Endothelial cell of umbilical vein (primary cell): ENCODE measurements at regions not wholly inside any gene's neighbourhood (a gene's known extent, or its start where the extent isn't known, plus 50 kb on each side); places are given as distances from the start of the nearest gene placed in this dataset.

Source experiments
- BruUV-seq: library from RNA; stranded (reverse); fragments of 400-500 nt; replicated peaks from 2 replicates; lab custom pipeline; 2021; lab: Mats Ljungman, UMichigan
- CTCF ChIA-PET: fragments of 300-600, 350-600 bp; sonication (Branson Sonifier 250); formaldehyde crosslinking; loops from one replicate; lab custom pipeline; 2021; ENCODE audit warnings: antibody characterized with exemption, inconsistent platforms; lab: Charles Lee
- POLR2A ChIA-PET: fragments of 300-600, 350-600 bp; sonication (Branson Sonifier 250); formaldehyde crosslinking; loops from one replicate; lab custom pipeline; 2021; ENCODE audit warnings: antibody characterized with exemption, inconsistent platforms; lab: Charles Lee
- DNase-seq: peaks from one replicate; pipeline ENCODE4 v3.0.0-alpha.2; 2011; ENCODE audit warnings: low read depth, low spot score
- FAIRE-seq: peaks from 2 replicates; lab custom pipeline; 2011; peaks lifted over from hg19 to GRCh38; lab: Jason Lieb, UNC
- H2AFZ ChIP-seq: 2 replicates; pipeline ENCODE4 v1.6.0; 2012; ENCODE audit warnings: low read depth, low read length, control low read depth, inconsistent platforms
- H3K27ac ChIP-seq: 2 replicates; pipeline ENCODE4 v1.5.1; 2011; ENCODE audit warnings: low read depth, mild to moderate bottlenecking, control low read depth, low read length, moderate library complexity; ENCODE audit not compliant: insufficient read depth
- H3K27me3 ChIP-seq, 2 experiments: 2 replicates each; pipeline versions ENCODE4 v1.6.0 to v1.6.1; 2011; ENCODE audit warnings: low read length in 2 of 2, mixed read lengths in 1 of 2; ENCODE audit not compliant: control insufficient read depth in 2 of 2, insufficient read depth in 2 of 2
- H3K36me3 ChIP-seq, 2 experiments: 2 replicates in 1 of 2; 3 replicates in 1 of 2; pipeline ENCODE4 v1.5.1; 2011; ENCODE audit warnings: low read length in 2 of 2, mild to moderate bottlenecking in 1 of 2, moderate library complexity in 1 of 2; ENCODE audit not compliant: control insufficient read depth in 2 of 2, insufficient read depth in 2 of 2; ENCODE audit errors: extremely low read depth in 1 of 2
- H3K4me1 ChIP-seq: 3 replicates; pipeline ENCODE4 v1.5.1; 2011; ENCODE audit warnings: mild to moderate bottlenecking, low read length; ENCODE audit not compliant: control insufficient read depth, insufficient read depth; ENCODE audit errors: extremely low read depth
- H3K4me2 ChIP-seq: 2 replicates; pipeline ENCODE4 v1.6.1; 2011; ENCODE audit warnings: low read length, control low read depth, mixed read lengths; ENCODE audit not compliant: insufficient read depth
- H3K4me3 ChIP-seq, 3 experiments: fragments of 200-600 bp in 1 of 3; sonication (generic), shearing (Covaris generic) in 1 of 3; replicated peaks in 1 of 3; 2 replicates each; pipeline ENCODE4 v1.5.1; 2011 to 2016; ENCODE audit warnings: control low read depth in 3 of 3, low read length in 3 of 3, mild to moderate bottlenecking in 2 of 3, inconsistent platforms in 1 of 3, low read depth in 1 of 3, moderate library complexity in 1 of 3; ENCODE audit not compliant: insufficient read depth in 1 of 3
- H3K79me2 ChIP-seq: 2 replicates; pipeline ENCODE4 v1.6.0; 2012; ENCODE audit warnings: low read length, inconsistent platforms; ENCODE audit not compliant: control insufficient read depth, insufficient read depth
- H3K9ac ChIP-seq: replicated peaks from 2 replicates; pipeline ENCODE3; 2011; ENCODE audit warnings: low read length, control low read depth; ENCODE audit not compliant: insufficient read depth; ENCODE audit errors: extremely low read depth
- H3K9me1 ChIP-seq: replicated peaks from 3 replicates; pipeline ENCODE4 v1.6.0; 2011; ENCODE audit warnings: mild to moderate bottlenecking, low read length; ENCODE audit not compliant: control insufficient read depth, insufficient read depth; ENCODE audit errors: extremely low read depth
- H3K9me3 ChIP-seq: replicated peaks from 2 replicates; pipeline ENCODE4 v1.5.1; 2012; ENCODE audit warnings: low read length, inconsistent platforms; ENCODE audit not compliant: control insufficient read depth, insufficient read depth
- H4K20me1 ChIP-seq: replicated peaks from 2 replicates; pipeline ENCODE3; 2011; ENCODE audit warnings: mild to moderate bottlenecking, low read length; ENCODE audit not compliant: control insufficient read depth, insufficient read depth; ENCODE audit errors: extremely low read depth
- EZH2 ChIP-seq: IDR thresholded peaks from 2 replicates; pipeline ENCODE4 v1.6.1; 2012; ENCODE audit warnings: borderline replicate concordance, low read depth, mild to moderate bottlenecking, moderate library complexity, low read length, inconsistent platforms; ENCODE audit not compliant: severe bottlenecking
- FOS ChIP-seq: IDR thresholded peaks from 2 replicates; pipeline ENCODE4 v1.6.1; 2011; ENCODE audit warnings: mild to moderate bottlenecking, low read length, moderate library complexity, borderline replicate concordance; ENCODE audit not compliant: insufficient read depth
- GATA2 ChIP-seq: IDR thresholded peaks from 2 replicates; pipeline ENCODE4 v1.7.0; 2011; ENCODE audit warnings: low read depth, mild to moderate bottlenecking, moderate library complexity, mixed read lengths, low read length; ENCODE audit not compliant: insufficient read length, insufficient read depth
- JUN ChIP-seq: IDR thresholded peaks from 2 replicates; pipeline ENCODE4 v1.6.1; 2011; ENCODE audit warnings: borderline replicate concordance, low read depth; ENCODE audit not compliant: insufficient read length, insufficient read depth
- MYC ChIP-seq: IDR thresholded peaks from one replicate; pipeline ENCODE4 v1.6.1; 2011; ENCODE audit warnings: mild to moderate bottlenecking, low read depth, low read length
- POLR2A ChIP-seq: IDR thresholded peaks from 2 replicates; pipeline ENCODE4 v1.6.1; 2012; ENCODE audit warnings: low read depth, mild to moderate bottlenecking, control low read depth, low read length
- POLR2AphosphoS5 ChIP-seq: IDR thresholded peaks from 2 replicates; pipeline ENCODE4 v1.6.1; 2012; ENCODE audit warnings: low read depth, mild to moderate bottlenecking, control low read depth, low read length, moderate library complexity; ENCODE audit not compliant: insufficient read depth
- dilution Hi-C: fragments of 300-500 bp; cut with MboI; formaldehyde crosslinking; loops from one replicate; pipeline ENCODE4 v1.15.0; 2019; ENCODE audit warnings: low sequenced_read_pairs; ENCODE audit not compliant: extremely low pct_ligation_motif_present
- intact Hi-C: fragments of 100-400 bp; cut with micrococcal nuclease; formaldehyde crosslinking; loops from one replicate; pipeline ENCODE4 v1.10.0; 2022
- TF ChIP-seq, protein P1 (sequence below): IDR thresholded peaks from 2 replicates; pipeline ENCODE4 v1.6.1; 2011; ENCODE audit not compliant: insufficient read depth, insufficient read length
- TF ChIP-seq, protein P2 (sequence below), 2 donors: IDR thresholded peaks; 1 replicate in 1 of 2; 2 replicates in 1 of 2; pipeline ENCODE4 v1.5.1; 2011; ENCODE audit warnings: low read length in 2 of 2, mild to moderate bottlenecking in 2 of 2, moderate library complexity in 2 of 2, control low read depth in 1 of 2, inconsistent platforms in 1 of 2, low read depth in 1 of 2; ENCODE audit not compliant: insufficient read depth in 1 of 2; ENCODE audit errors: extremely low read depth in 1 of 2

DNA sequence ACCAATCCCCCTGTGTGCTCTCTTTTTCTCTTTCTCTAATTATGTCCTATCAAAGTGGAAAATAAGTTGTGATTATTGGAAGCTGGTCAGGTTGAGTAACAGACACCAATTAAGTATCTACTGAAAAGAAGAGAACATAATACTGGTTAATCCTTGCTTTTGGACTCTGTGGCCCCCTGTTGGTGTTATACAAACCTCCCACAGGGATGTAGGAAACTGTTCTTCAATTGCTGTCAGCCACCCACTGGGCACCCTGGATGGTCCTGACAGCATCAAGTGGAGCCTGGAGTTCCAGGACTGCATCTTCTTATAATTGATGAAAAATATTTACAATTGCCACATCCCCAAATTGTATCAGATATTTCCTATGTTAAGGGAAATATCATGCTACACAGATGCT is 939.7 kb downstream of the KCNMA1 start:
- dilution Hi-C loops = no loop called here
- POLR2A ChIA-PET = no interaction called here
- FAIRE-seq (no peak), DNase-seq (no peak)
- no peak overlapping the region for H3K27ac ChIP-seq
- no TSS peak for BruUV-seq
- H3K9me1 ChIP-seq = no peaks in the 10 kb centered on the region
- no peaks in the 10 kb centered on the region for H3K36me3 ChIP-seq
- H3K4me3 ChIP-seq = no peak overlapping the region
- H3K27me3 ChIP-seq = no peaks in the 10 kb centered on the region
- TF ChIP-seq GATA2 (no peak), EZH2 (no peak), JUN (no peak), FOS (no peak), POLR2A (no peak), MYC (no peak), POLR2AphosphoS5 (no peak)
- TF ChIP-seq, protein P1, sequence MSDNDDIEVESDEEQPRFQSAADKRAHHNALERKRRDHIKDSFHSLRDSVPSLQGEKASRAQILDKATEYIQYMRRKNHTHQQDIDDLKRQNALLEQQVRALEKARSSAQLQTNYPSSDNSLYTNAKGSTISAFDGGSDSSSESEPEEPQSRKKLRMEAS = no peak
- TF ChIP-seq, protein P2, sequence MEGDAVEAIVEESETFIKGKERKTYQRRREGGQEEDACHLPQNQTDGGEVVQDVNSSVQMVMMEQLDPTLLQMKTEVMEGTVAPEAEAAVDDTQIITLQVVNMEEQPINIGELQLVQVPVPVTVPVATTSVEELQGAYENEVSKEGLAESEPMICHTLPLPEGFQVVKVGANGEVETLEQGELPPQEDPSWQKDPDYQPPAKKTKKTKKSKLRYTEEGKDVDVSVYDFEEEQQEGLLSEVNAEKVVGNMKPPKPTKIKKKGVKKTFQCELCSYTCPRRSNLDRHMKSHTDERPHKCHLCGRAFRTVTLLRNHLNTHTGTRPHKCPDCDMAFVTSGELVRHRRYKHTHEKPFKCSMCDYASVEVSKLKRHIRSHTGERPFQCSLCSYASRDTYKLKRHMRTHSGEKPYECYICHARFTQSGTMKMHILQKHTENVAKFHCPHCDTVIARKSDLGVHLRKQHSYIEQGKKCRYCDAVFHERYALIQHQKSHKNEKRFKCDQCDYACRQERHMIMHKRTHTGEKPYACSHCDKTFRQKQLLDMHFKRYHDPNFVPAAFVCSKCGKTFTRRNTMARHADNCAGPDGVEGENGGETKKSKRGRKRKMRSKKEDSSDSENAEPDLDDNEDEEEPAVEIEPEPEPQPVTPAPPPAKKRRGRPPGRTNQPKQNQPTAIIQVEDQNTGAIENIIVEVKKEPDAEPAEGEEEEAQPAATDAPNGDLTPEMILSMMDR (IDR thresholded peaks at IDR 0.05; ENCODE audit: extremely low read depth in 1 of 2, insufficient read depth in 1 of 2, low read depth in 1 of 2, low read length in 2 of 2) = no peak
- H3K9ac ChIP-seq = no peak overlapping the region
- H2AFZ ChIP-seq = no peak overlapping the region
- CTCF ChIA-PET = no interaction called here
- intact Hi-C loops = no loop called here
- H3K4me1 ChIP-seq = no peaks in the 10 kb centered on the region
- H3K9me3 ChIP-seq = peaks cover 2% of the 10 kb centered on the region
- no peak overlapping the region for H3K4me2 ChIP-seq
- no peaks in the 10 kb centered on the region for H3K79me2 ChIP-seq
- H4K20me1 ChIP-seq = no peaks in the 10 kb centered on the region
